ENCODE measurements at regions not wholly inside any gene's neighbourhood (a gene's known extent, or its start where the extent isn't known, plus 50 kb on each side); places are given as distances from the start of the nearest gene placed in this dataset.

- Histone ChIP-seq H2AFZ (ENCODE audit: control insufficient read depth, low read depth, low read length) (no peak overlapping the region), H3K79me2 (ENCODE audit: control insufficient read depth, insufficient read depth, low read length) (no peaks in the 10 kb centered on the region)
- intact Hi-C loops (cut with micrococcal nuclease; ENCODE audit: unreplicated experiment) = no loop called here
Observed at GRCh38 chrX:4909348-4909747, 1195.9 kb upstream of the PRKX start.

More at GRCh38 chrX:4909348-4909747, 1195.9 kb upstream of the PRKX start:
- Histone ChIP-seq H3K4me1 (ENCODE audit: control insufficient read depth, insufficient read depth, low read length) (no peaks in the 10 kb centered on the region), H3K36me3 (ENCODE audit: control insufficient read depth in 2 of 2, insufficient read depth in 2 of 2, low read length in 1 of 2) (no peaks in the 10 kb centered on the region), H4K20me1 (ENCODE audit: control insufficient read depth, insufficient read depth) (no peaks in the 10 kb centered on the region), H3K27me3 (replicated peaks in 1 of 2; ENCODE audit: control insufficient read depth in 2 of 2, insufficient read depth in 2 of 2, low read length in 1 of 2) (no peaks in the 10 kb centered on the region), H3K4me3 (no peak overlapping the region), H3K9me3 (replicated peaks; ENCODE audit: control insufficient read depth, insufficient read depth, low read length) (no peaks in the 10 kb centered on the region; the same call in 2 of the 3 replicates), H3K27ac (ENCODE audit: control insufficient read depth, insufficient read depth) (no peak overlapping the region), H3K4me2 (ENCODE audit: control insufficient read depth, insufficient read depth) (no peak overlapping the region), H3K9ac (ENCODE audit: control insufficient read depth, insufficient read depth, low read length) (no peak overlapping the region)
- ChIA-PET POLR2A (no interaction called here), RAD21 (ENCODE audit: unreplicated experiment) (no interaction called here), SMC1A (ENCODE audit: uncharacterized antibody, unreplicated experiment) (interaction anchor here (0.6 kb wide), 1 partner anchor 931 kb away, joined by 3 read pairs; no protein-coding TSS in a partner anchor), CTCF (no interaction called here)
- in situ Hi-C loops (cut with MboI) = no loop called here
- no peak for ATAC-seq
- BruUV-seq (replicated peaks) = no TSS peak
- no peak for DNase-seq (ENCODE audit: low read depth, low spot score)
- TF ChIP-seq ZBTB4 (CRISPR knock-in tag; IDR thresholded peaks at IDR 0.05) (no peak), NKRF (conservative IDR thresholded peaks at IDR 0.05) (no peak), SREBF1 (IDR thresholded peaks at IDR 0.05; ENCODE audit: low read length) (no peak), E2F4 (IDR thresholded peaks at IDR 0.05; ENCODE audit: low read depth, low read length) (no peak), E4F1 (IDR thresholded peaks at IDR 0.05; ENCODE audit: borderline replicate concordance, partially characterized antibody) (no peak), SMARCA5 (IDR thresholded peaks at IDR 0.05) (no peak), RELA (IDR thresholded peaks at IDR 0.05; ENCODE audit: borderline replicate concordance, partially characterized antibody) (no peak)
- WGBS (ENCODE audit: insufficient coverage, insufficient replicate concordance, low lambda C conversion rate, missing lambda C conversion rate) = 14% methylated on average over 5 of the region's 5 CpGs
- no peak for FAIRE-seq

Data from GM12878 (cell line).